Caco-2 (cell line): ENCODE measurements at regions not wholly inside any gene's neighbourhood (a gene's known extent, or its start where the extent isn't known, plus 50 kb on each side); places are given as distances from the start of the nearest gene placed in this dataset.

Source experiments
- BruUV-seq: library from RNA; stranded (reverse); fragments of 400-500 nt; replicated peaks from 2 replicates; lab custom pipeline; 2021; lab: Mats Ljungman, UMichigan
- CTCF ChIA-PET: fragments of 300-600 bp; sonication (Branson Sonifier 250); formaldehyde crosslinking; loops from one replicate; lab custom pipeline; 2022; ENCODE audit warnings: antibody characterized with exemption; lab: Charles Lee
- POLR2A ChIA-PET: fragments of 300-600 bp; sonication (Branson Sonifier 250); formaldehyde crosslinking; loops from one replicate; lab custom pipeline; 2022; ENCODE audit warnings: antibody characterized with exemption; lab: Charles Lee
- DNase-seq, 2 experiments: peaks; one replicate each; pipeline versions ENCODE4 v3.0.0 to v3.0.0-alpha.2; 2020 to 2022
- H3K27me3 ChIP-seq: replicated peaks from 2 replicates; pipeline ENCODE4 v1.6.0; 2011; ENCODE audit warnings: low read length; ENCODE audit not compliant: control insufficient read depth, insufficient read depth
- H3K36me3 ChIP-seq: 2 replicates; pipeline ENCODE4 v1.5.1; 2011; ENCODE audit warnings: low read length; ENCODE audit not compliant: control insufficient read depth, insufficient read depth
- H3K4me1 ChIP-seq: fragments of 250-450 bp; sonication (Bioruptor Pico); 2 replicates; pipeline ENCODE4 v1.5.1; 2020; ENCODE audit warnings: mild to moderate bottlenecking
- H3K4me3 ChIP-seq: 2 replicates; pipeline ENCODE4 v1.5.1; 2011; ENCODE audit warnings: low read depth, mild to moderate bottlenecking, control low read depth, low read length
- H3K9me3 ChIP-seq: fragments of 250-450 bp; sonication (Bioruptor Pico); 2 replicates; pipeline ENCODE4 v1.5.1; 2020; ENCODE audit warnings: mild to moderate bottlenecking, moderate library complexity
- H3K27ac Mint-ChIP-seq: one replicate; pipeline ENCODE4 v1.8.0; 2022; ENCODE audit warnings: mixed read lengths; ENCODE audit not compliant: unreplicated experiment
- H3K27me3 Mint-ChIP-seq: one replicate; pipeline ENCODE4 v1.8.0; 2022; ENCODE audit warnings: mixed read lengths; ENCODE audit not compliant: insufficient read depth, unreplicated experiment
- H3K36me3 Mint-ChIP-seq: one replicate; pipeline ENCODE4 v1.8.0; 2022; ENCODE audit warnings: mild to moderate bottlenecking, mixed read lengths; ENCODE audit not compliant: insufficient read depth, unreplicated experiment
- H3K4me1 Mint-ChIP-seq: one replicate; pipeline ENCODE4 v1.8.0; 2022; ENCODE audit warnings: low read depth, mixed read lengths; ENCODE audit not compliant: unreplicated experiment
- H3K4me3 Mint-ChIP-seq: one replicate; pipeline ENCODE4 v1.8.0; 2022; ENCODE audit warnings: mild to moderate bottlenecking, moderate library complexity, mixed read lengths; ENCODE audit not compliant: unreplicated experiment
- H3K9me3 Mint-ChIP-seq: one replicate; pipeline ENCODE4 v1.8.0; 2022; ENCODE audit warnings: mixed read lengths; ENCODE audit not compliant: unreplicated experiment
- CTCF ChIP-seq, 2 experiments: fragments of 200-600 bp in 1 of 2; IDR thresholded peaks; 1 replicate in 1 of 2; 2 replicates in 1 of 2; pipeline versions ENCODE4 v1.5.1 to v1.8.0; 2011 to 2022; ENCODE audit warnings: antibody characterized with exemption in 1 of 2, control low read depth in 1 of 2, inconsistent platforms in 1 of 2, low read depth in 1 of 2, low read length in 1 of 2, mild to moderate bottlenecking in 1 of 2, moderate library complexity in 1 of 2; ENCODE audit not compliant: insufficient read depth in 1 of 2, severe bottlenecking in 1 of 2, unreplicated experiment in 1 of 2
- intact Hi-C: fragments of 100-400 bp; cut with micrococcal nuclease; formaldehyde crosslinking; loops from one replicate; pipeline ENCODE4 v1.10.0; 2022; ENCODE audit not compliant: unreplicated experiment

DNA sequence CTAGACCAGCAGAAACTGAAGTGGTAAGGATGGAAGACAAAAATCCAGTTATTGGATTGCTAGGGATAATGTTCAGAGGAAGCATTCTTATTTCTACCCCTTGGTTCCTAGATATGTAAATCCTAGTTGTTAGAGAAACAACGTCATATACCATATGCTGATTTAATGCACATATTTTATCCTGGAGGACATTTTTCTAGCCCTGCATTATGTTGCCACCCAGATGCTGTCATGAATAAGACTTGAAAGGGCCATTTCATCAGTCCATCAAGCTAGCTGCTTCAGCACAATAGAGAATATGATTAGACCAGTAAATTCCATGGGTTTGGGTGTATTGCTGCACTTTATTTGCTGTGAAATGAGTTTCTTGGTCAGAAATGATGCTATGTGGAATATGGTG lies 1736.4 kb downstream of the MAT2B start:
- Mint-ChIP-seq H3K4me3 (no peak overlapping the region), H3K27ac (no peak overlapping the region), H3K36me3 (no peaks in the 10 kb centered on the region), H3K9me3 (no peaks in the 10 kb centered on the region), H3K4me1 (no peaks in the 10 kb centered on the region), H3K27me3 (peaks cover 3% of the 10 kb centered on the region)
- ChIA-PET CTCF (no interaction called here), POLR2A (no interaction called here)
- intact Hi-C loops = no loop called here
- Histone ChIP-seq H3K27me3 (no peaks in the 10 kb centered on the region), H3K36me3 (no peaks in the 10 kb centered on the region), H3K9me3 (no peaks in the 10 kb centered on the region), H3K4me3 (no peak overlapping the region), H3K4me1 (no peaks in the 10 kb centered on the region)
- BruUV-seq = no TSS peak
- no peak for TF ChIP-seq CTCF (IDR thresholded peaks at IDR 0.05; ENCODE audit: insufficient read depth in 1 of 2, low read depth in 1 of 2, low read length in 1 of 2, severe bottlenecking in 1 of 2, unreplicated experiment in 1 of 2)
- no peak for DNase-seq

DNA sequence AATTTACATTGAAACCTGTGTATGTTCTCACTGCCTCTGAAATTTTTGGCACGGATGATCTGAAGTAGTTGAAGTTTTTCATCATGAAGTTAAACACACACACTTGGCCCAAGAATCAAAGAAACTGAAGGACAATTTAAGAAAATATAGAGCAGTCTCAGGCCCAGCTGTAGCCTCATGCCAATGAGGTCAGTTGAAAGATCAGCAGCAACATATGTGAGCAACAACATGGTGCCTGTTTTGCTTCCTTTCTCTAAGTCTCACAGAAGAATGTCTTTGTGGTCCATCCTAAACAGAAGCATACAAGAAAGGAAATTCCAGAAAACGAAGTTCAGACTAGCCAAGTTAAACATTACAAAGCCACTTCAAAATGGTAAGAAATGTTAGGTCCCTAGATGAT lies 1737.2 kb downstream of the MAT2B start:
- H3K27me3 Mint-ChIP-seq = peaks cover 3% of the 10 kb centered on the region
- intact Hi-C loops = no loop called here
- no peak overlapping the region for H3K4me3 Mint-ChIP-seq
- H3K9me3 Mint-ChIP-seq = no peaks in the 10 kb centered on the region
- no peak for TF ChIP-seq CTCF (IDR thresholded peaks at IDR 0.05; ENCODE audit: insufficient read depth in 1 of 2, low read depth in 1 of 2, low read length in 1 of 2, severe bottlenecking in 1 of 2, unreplicated experiment in 1 of 2)
- Histone ChIP-seq H3K4me1 (no peaks in the 10 kb centered on the region), H3K4me3 (no peak overlapping the region), H3K9me3 (no peaks in the 10 kb centered on the region), H3K36me3 (no peaks in the 10 kb centered on the region), H3K27me3 (no peaks in the 10 kb centered on the region)
- no TSS peak for BruUV-seq
- no peak overlapping the region for H3K27ac Mint-ChIP-seq
- no peak for DNase-seq
- no peaks in the 10 kb centered on the region for H3K4me1 Mint-ChIP-seq
- CTCF ChIA-PET = no interaction called here
- no peaks in the 10 kb centered on the region for H3K36me3 Mint-ChIP-seq
- POLR2A ChIA-PET = no interaction called here

DNA sequence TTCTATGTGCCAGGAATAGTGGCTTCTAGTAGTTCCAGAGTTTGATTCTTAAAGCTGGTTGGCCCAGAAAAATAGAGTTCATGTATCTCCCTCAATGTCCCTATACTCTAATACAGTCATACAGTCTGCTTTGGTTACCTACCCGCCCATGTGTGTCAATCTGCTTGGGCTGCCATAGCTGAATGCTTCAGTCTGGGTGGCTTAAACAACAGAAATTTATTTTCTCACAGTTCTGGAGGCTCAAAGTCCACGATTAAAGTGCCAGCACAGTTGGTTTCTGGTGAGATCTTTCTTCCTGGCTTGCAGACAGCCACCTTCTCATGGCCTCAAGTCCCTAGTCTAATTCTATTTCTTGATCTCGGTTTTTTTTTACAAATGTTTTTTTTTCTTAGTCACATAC lies 1739.0 kb downstream of the MAT2B start:
- POLR2A ChIA-PET = no interaction called here
- no TSS peak for BruUV-seq
- no peaks in the 10 kb centered on the region for H3K4me1 ChIP-seq
- H3K9me3 ChIP-seq = no peaks in the 10 kb centered on the region
- CTCF ChIA-PET = no interaction called here
- Mint-ChIP-seq H3K27me3 (peaks cover 3% of the 10 kb centered on the region), H3K9me3 (no peaks in the 10 kb centered on the region), H3K4me3 (no peak overlapping the region), H3K4me1 (no peaks in the 10 kb centered on the region), H3K36me3 (no peaks in the 10 kb centered on the region), H3K27ac (no peak overlapping the region)
- intact Hi-C loops = no loop called here
- H3K27me3 ChIP-seq = no peaks in the 10 kb centered on the region
- no peak for DNase-seq
- no peak for TF ChIP-seq CTCF (IDR thresholded peaks at IDR 0.05; ENCODE audit: insufficient read depth in 1 of 2, low read depth in 1 of 2, low read length in 1 of 2, severe bottlenecking in 1 of 2, unreplicated experiment in 1 of 2)
- no peaks in the 10 kb centered on the region for H3K36me3 ChIP-seq
- no peak overlapping the region for H3K4me3 ChIP-seq
